Glomerular visceral epithelial cell (primary cell): ENCODE measurements at regions not wholly inside any gene's neighbourhood (a gene's known extent, or its start where the extent isn't known, plus 50 kb on each side); places are given as distances from the start of the nearest gene placed in this dataset.

ENCODE experiments used
- DNase-seq: peaks from one replicate; pipeline ENCODE4 v3.0.0-alpha.2; 2016; ENCODE audit errors: extremely low spot score

GRCh38 chr6:6704103-6705060 is 115.9 kb downstream of the LY86 start:
- DNase-seq: no peak

- DNase-seq: no peak
These were observed 116.5 kb downstream of the LY86 start for GRCh38 chr6:6705061-6705425.

GRCh38 chr6:6705915-6706675 is 117.6 kb downstream of the LY86 start:
- no peak for DNase-seq

GRCh38 chr6:6707143-6707542 is 118.6 kb downstream of the LY86 start:
- no peak for DNase-seq

- no peak for DNase-seq
These were observed 120.6 kb downstream of the LY86 start for GRCh38 chr6:6709106-6709505.

- no peak for DNase-seq
These were observed 122.7 kb downstream of the LY86 start for GRCh38 chr6:6711031-6711785.

- DNase-seq: no peak
These were observed 123.4 kb downstream of the LY86 start for GRCh38 chr6:6711832-6712448.

GRCh38 chr6:6712449-6713403 is 124.2 kb downstream of the LY86 start:
- DNase-seq: peak; percentile 12

GRCh38 chr6:6713657-6714056 is 125.1 kb downstream of the LY86 start:
- DNase-seq: no peak

- DNase-seq: no peak
These were observed 125.8 kb downstream of the LY86 start for GRCh38 chr6:6714118-6714897.

GRCh38 chr6:6714953-6715352 is 126.4 kb downstream of the LY86 start:
- DNase-seq: no peak

GRCh38 chr6:6715465-6715864 is 126.9 kb downstream of the LY86 start:
- no peak for DNase-seq

GRCh38 chr6:6716998-6717763 is 128.7 kb downstream of the LY86 start:
- DNase-seq: no peak

GRCh38 chr6:6717953-6718352 is 129.4 kb downstream of the LY86 start:
- no peak for DNase-seq

GRCh38 chr6:6721606-6722005 is 133.1 kb downstream of the LY86 start:
- DNase-seq: no peak

- DNase-seq: no peak
These were observed 133.7 kb downstream of the LY86 start for GRCh38 chr6:6722195-6722594.

- DNase-seq: no peak
These were observed 134.8 kb downstream of the LY86 start for GRCh38 chr6:6723361-6723760.

- DNase-seq: no peak
These were observed 135.5 kb downstream of the LY86 start for GRCh38 chr6:6723921-6724538.
